ENCODE measurements at regions not wholly inside any gene's neighbourhood (a gene's known extent, or its start where the extent isn't known, plus 50 kb on each side); places are given as distances from the start of the nearest gene placed in this dataset.

DNA sequence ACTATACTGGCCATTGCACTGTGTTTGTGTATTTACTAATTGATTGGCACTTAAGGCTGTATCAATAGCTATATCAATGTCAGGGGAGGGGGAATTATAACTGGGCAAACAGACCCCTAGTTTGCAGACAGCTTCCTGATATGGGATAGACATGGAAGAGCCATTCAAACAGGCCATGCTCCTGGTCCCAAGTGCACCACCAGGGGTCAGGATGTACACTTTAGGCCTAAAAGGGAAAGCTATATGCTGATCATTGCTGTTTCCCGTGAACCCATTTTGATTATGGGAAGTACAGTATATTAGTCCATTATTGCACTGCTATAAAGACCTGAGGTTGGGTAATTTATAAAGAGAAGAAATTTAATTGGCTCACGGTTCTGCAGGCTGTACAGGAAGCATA lies 124.9 kb upstream of the BACE2 start:
- no peak for TF ChIP-seq EZH2 (IDR thresholded peaks at IDR 0.05)
- TF ChIP-seq POLR2AphosphoS5 (IDR thresholded peaks at IDR 0.05; ENCODE audit: borderline replicate concordance, low read depth, low read length) = no peak
